K562 (cell line): ENCODE measurements at regions not wholly inside any gene's neighbourhood (a gene's known extent, or its start where the extent isn't known, plus 50 kb on each side); places are given as distances from the start of the nearest gene placed in this dataset.

ENCODE experiments used
- ATAC-seq: fragments of 200-7000 bp; cut with Tn5 transposase; 3 replicates; pipeline ENCODE4 v1.9.1; 2020; ENCODE audit warnings: moderate library complexity
- BruUV-seq: library from RNA; stranded (reverse); fragments of 400-500 nt; replicated peaks from 2 replicates; lab custom pipeline; 2021; lab: Mats Ljungman, UMichigan
- CTCF ChIA-PET: fragments of 300-600 bp; formaldehyde crosslinking; extraction: SDS; loops from one replicate; lab custom pipeline; 2021; ENCODE audit warnings: low intra/inter-chr PET ratio; lab: Yijun Ruan, JAX
- POLR2A ChIA-PET: fragments of 300-600, 350-650 bp; sonication (Branson Sonifier 250); formaldehyde crosslinking; extraction: SDS; loops from one replicate; lab custom pipeline; 2021; ENCODE audit warnings: antibody characterized with exemption, inconsistent platforms; lab: Yijun Ruan, JAX
- DNase-seq, 4 experiments: peaks; one replicate each; pipeline versions ENCODE4 v3.0.0 to v3.0.0-alpha.2; 2011 to 2018; ENCODE audit warnings: low spot score in 3 of 4, mixed read lengths in 3 of 4; ENCODE audit errors: extremely low read depth in 1 of 4
- FAIRE-seq: peaks from 2 replicates; lab custom pipeline; 2011; peaks lifted over from hg19 to GRCh38; lab: Jason Lieb, UNC
- H2AFZ ChIP-seq: 2 replicates; pipeline ENCODE4 v1.6.0; 2011; ENCODE audit warnings: low read depth, low read length, control low read depth, inconsistent platforms
- H3K27ac ChIP-seq: fragments of 200-600 bp; 3 replicates; pipeline ENCODE4 v1.8.0; 2011; ENCODE audit warnings: low read depth, mild to moderate bottlenecking, control low read depth, inconsistent platforms, low read length, moderate library complexity, mixed read lengths; ENCODE audit errors: extremely low read depth
- H3K27me3 ChIP-seq, 2 experiments: fragments of 300-600 bp in 1 of 2; 2 replicates in 1 of 2; 3 replicates in 1 of 2; pipeline versions ENCODE4 v1.6.0 to v1.8.0; 2011; ENCODE audit warnings: inconsistent platforms in 2 of 2, low read length in 2 of 2, mild to moderate bottlenecking in 1 of 2, mixed read lengths in 1 of 2, moderate library complexity in 1 of 2; ENCODE audit not compliant: control insufficient read depth in 2 of 2, insufficient read depth in 2 of 2
- H3K36me3 ChIP-seq: fragments of 300-600 bp; 3 replicates; pipeline ENCODE4 v1.8.0; 2011; ENCODE audit warnings: mild to moderate bottlenecking, low read length, inconsistent platforms; ENCODE audit not compliant: control insufficient read depth, insufficient read depth
- H3K4me1 ChIP-seq, 2 experiments: fragments of 200-600 bp in 1 of 2; replicated peaks in 1 of 2; 2 replicates in 1 of 2; 3 replicates in 1 of 2; pipeline versions ENCODE4 v1.5.1 to v1.8.0; 2011; ENCODE audit warnings: inconsistent platforms in 2 of 2, low read length in 2 of 2, mild to moderate bottlenecking in 1 of 2, mixed read lengths in 1 of 2, moderate library complexity in 1 of 2; ENCODE audit not compliant: control insufficient read depth in 2 of 2, insufficient read depth in 2 of 2
- H3K4me2 ChIP-seq: 2 replicates; pipeline ENCODE4 v1.6.1; 2011; ENCODE audit warnings: low read length, control low read depth, inconsistent platforms, mixed read lengths; ENCODE audit not compliant: insufficient read depth
- H3K4me3 ChIP-seq: fragments of 200-600 bp; sonication (generic), shearing (Covaris generic); 2 replicates; pipeline ENCODE4 v1.5.1; 2016; ENCODE audit warnings: control low read depth, inconsistent platforms
- H3K79me2 ChIP-seq: fragments of 200-600 bp; 3 replicates; pipeline ENCODE4 v1.8.0; 2011; ENCODE audit warnings: low read length, inconsistent platforms; ENCODE audit not compliant: control insufficient read depth, insufficient read depth
- H3K9ac ChIP-seq, 2 experiments: 2 replicates each; pipeline versions ENCODE4 v1.6.0 to v1.6.1; 2011; ENCODE audit warnings: low read depth in 2 of 2, low read length in 2 of 2, control low read depth in 1 of 2, inconsistent platforms in 1 of 2, mild to moderate bottlenecking in 1 of 2, mixed read lengths in 1 of 2; ENCODE audit not compliant: insufficient read depth in 1 of 2
- H3K9me1 ChIP-seq: one replicate; pipeline ENCODE4 v1.6.0; 2011; ENCODE audit warnings: inconsistent platforms, mild to moderate bottlenecking, low read length, moderate library complexity; ENCODE audit not compliant: control insufficient read depth, insufficient read depth
- H3K9me3 ChIP-seq: replicated peaks from 2 replicates; pipeline ENCODE4 v1.5.1; 2011; ENCODE audit warnings: low read depth, low read length, inconsistent platforms; ENCODE audit not compliant: control insufficient read depth, insufficient read depth
- H4K20me1 ChIP-seq: replicated peaks from 2 replicates; pipeline ENCODE4 v1.6.1; 2011; ENCODE audit warnings: low read length, inconsistent platforms, mixed read lengths; ENCODE audit not compliant: control insufficient read depth, insufficient read depth
- CBX1 ChIP-seq: sonication (generic); IDR thresholded peaks from 2 replicates; pipeline ENCODE4 v1.6.1; 2016; ENCODE audit warnings: antibody characterized with exemption, low read depth, mild to moderate bottlenecking
- SIN3A ChIP-seq, 2 experiments: fragments of 150-350 bp in 1 of 2; IDR thresholded peaks; 2 replicates each; pipeline ENCODE4 v1.6.1; 2011 to 2016; ENCODE audit warnings: borderline replicate concordance in 2 of 2, low read depth in 2 of 2, low read length in 2 of 2, mild to moderate bottlenecking in 2 of 2, moderate library complexity in 2 of 2; ENCODE audit not compliant: control insufficient read depth in 1 of 2
- SMARCE1 ChIP-seq: fragments of 450-650 bp; IDR thresholded peaks from 2 replicates; pipeline ENCODE4 v1.7.1; 2016; ENCODE audit warnings: mild to moderate bottlenecking
- TCF3 ChIP-seq: sonication (generic); formaldehyde crosslinking; IDR thresholded peaks from 2 replicates; pipeline ENCODE4 v1.4.0; 2020; ENCODE audit warnings: mild to moderate bottlenecking, missing genetic modification reagents
- ZFPM2 ChIP-seq: fragments of 250-450 bp; sonication (Bioruptor Pico); IDR thresholded peaks from 2 replicates; pipeline ENCODE4 v1.5.1; 2022; ENCODE audit warnings: mild to moderate bottlenecking
- ZNF316 ChIP-seq: fragments of 450-650 bp; IDR thresholded peaks from 2 replicates; pipeline ENCODE4 v1.6.1; 2016
- ZNF444 ChIP-seq: fragments of 250-450 bp; sonication (Bioruptor Pico); IDR thresholded peaks from 2 replicates; pipeline ENCODE4 v1.4.0; 2020; ENCODE audit warnings: mild to moderate bottlenecking, moderate library complexity
- WGBS: fragments of 100-300 bp; shearing (Covaris generic); methylation state at CpG from one replicate; pipeline ENCODE4 v1.1.6; 2016; ENCODE audit warnings: low coverage, mixed read lengths; ENCODE audit not compliant: insufficient coverage; ENCODE audit errors: missing lambda C conversion rate; 5-methylcytosine and 5-hydroxymethylcytosine counted together
- in situ Hi-C: fragments of 300-500 bp; cut with MboI; formaldehyde crosslinking; loops from 4 replicates; pipeline ENCODE4 v1.15.0; 2018; ENCODE audit warnings: inconsistent platforms, mixed read lengths
- intact Hi-C: fragments of 100-400 bp; cut with micrococcal nuclease; formaldehyde crosslinking; loops from 2 replicates; pipeline ENCODE4 v1.14.2; 2022
- TF ChIP-seq, protein P1 (sequence below): IDR thresholded peaks from 2 replicates; pipeline ENCODE4 v1.6.1; 2011; ENCODE audit not compliant: insufficient read length; ENCODE audit errors: extremely low read depth

DNA sequence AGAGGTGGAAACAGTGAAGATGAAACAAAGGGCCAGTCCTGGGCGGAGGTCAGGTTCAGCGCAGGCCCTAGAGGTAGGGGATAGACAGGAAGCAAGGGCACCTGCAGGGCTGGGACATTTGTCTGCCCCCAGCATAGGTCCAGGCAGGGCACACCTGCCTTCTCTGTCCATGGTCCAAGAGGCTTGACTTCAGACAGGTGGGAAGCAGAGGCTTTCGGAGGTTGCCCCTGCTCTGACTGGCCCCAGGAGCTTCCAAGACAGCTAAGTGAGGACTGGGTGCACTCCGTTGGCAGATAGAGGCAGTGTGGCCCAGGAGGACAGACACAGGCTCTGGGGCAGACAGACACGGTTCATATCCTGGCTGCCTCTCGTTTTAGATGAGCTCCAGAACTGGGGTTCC, 71.6 kb upstream of the GRB10 start:
- H3K9me3 ChIP-seq, result no peaks in the 10 kb centered on the region
- ATAC-seq, result no peak
- H3K9ac ChIP-seq, result no peak overlapping the region
- H3K79me2 ChIP-seq, result no peaks in the 10 kb centered on the region
- H3K27ac ChIP-seq, result no peak overlapping the region
- no peak overlapping the region for H3K4me3 ChIP-seq
- no TSS peak for BruUV-seq
- no peaks in the 10 kb centered on the region for H4K20me1 ChIP-seq
- H3K36me3 ChIP-seq, result no peaks in the 10 kb centered on the region
- H3K4me1 ChIP-seq, result no peaks in the 10 kb centered on the region
- in situ Hi-C loops (no loop called here), intact Hi-C loops (no loop called here)
- 1% methylated on average over 6 of the region's 6 CpGs for WGBS
- no peak for TF ChIP-seq TCF3
- TF ChIP-seq, protein P1, sequence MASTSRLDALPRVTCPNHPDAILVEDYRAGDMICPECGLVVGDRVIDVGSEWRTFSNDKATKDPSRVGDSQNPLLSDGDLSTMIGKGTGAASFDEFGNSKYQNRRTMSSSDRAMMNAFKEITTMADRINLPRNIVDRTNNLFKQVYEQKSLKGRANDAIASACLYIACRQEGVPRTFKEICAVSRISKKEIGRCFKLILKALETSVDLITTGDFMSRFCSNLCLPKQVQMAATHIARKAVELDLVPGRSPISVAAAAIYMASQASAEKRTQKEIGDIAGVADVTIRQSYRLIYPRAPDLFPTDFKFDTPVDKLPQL, result no peak
- no peak for TF ChIP-seq CBX1
- TF ChIP-seq SMARCE1, result no peak
- no peak for TF ChIP-seq ZNF444 (CRISPR knock-in tag)
- no peak for TF ChIP-seq SIN3A (IDR thresholded peaks at IDR 0.05; ENCODE audit: borderline replicate concordance in 2 of 2, control insufficient read depth in 1 of 2, low read depth in 2 of 2, low read length in 2 of 2)
- TF ChIP-seq ZFPM2 (CRISPR knock-in tag), result no peak
- TF ChIP-seq ZNF316, result no peak
- H2AFZ ChIP-seq, result no peak overlapping the region
- no peak for FAIRE-seq
- POLR2A ChIA-PET, result interaction anchor here (1.2 kb wide), 1 partner anchor 33 kb away, joined by 3 read pairs; no protein-coding TSS in a partner anchor
- H3K27me3 ChIP-seq, result peaks cover 3 to 35% of the 10 kb centered on the region in 2 experiments; a peak in 4 of 5 replicates
- DNase-seq, result no peak
- H3K4me2 ChIP-seq, result no peak overlapping the region
- H3K9me1 ChIP-seq, result no peaks in the 10 kb centered on the region
- CTCF ChIA-PET, result no interaction called here
